ENCODE measurements at regions not wholly inside any gene's neighbourhood (a gene's known extent, or its start where the extent isn't known, plus 50 kb on each side); places are given as distances from the start of the nearest gene placed in this dataset.

DNA sequence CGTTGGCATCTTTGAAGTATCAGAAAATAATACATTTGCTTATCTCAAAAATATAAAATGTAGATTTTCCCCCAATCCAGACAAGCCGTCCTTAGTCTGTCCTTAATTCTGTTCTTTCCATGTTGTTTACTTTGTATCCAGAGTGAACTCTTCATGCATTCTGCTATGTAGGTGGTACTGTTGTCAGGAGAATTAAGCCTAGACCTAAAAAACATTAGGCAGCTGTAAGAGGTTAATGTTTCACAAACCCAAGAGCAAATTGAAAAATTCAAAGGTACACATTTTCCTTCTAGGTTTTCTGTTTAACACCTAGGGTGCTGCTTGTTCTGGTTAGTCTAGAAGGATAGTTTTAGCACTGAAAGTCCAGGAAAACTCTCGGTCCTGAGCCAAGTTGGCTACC lies 426.4 kb downstream of the QKI start (continued):
- TF ChIP-seq, protein P1, sequence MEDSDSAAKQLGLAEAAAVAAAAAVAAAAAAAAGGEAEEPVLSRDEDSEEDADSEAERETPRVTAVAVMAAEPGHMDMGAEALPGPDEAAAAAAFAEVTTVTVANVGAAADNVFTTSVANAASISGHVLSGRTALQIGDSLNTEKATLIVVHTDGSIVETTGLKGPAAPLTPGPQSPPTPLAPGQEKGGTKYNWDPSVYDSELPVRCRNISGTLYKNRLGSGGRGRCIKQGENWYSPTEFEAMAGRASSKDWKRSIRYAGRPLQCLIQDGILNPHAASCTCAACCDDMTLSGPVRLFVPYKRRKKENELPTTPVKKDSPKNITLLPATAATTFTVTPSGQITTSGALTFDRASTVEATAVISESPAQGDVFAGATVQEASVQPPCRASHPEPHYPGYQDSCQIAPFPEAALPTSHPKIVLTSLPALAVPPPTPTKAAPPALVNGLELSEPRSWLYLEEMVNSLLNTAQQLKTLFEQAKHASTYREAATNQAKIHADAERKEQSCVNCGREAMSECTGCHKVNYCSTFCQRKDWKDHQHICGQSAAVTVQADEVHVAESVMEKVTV (CRISPR knock-in tag; IDR thresholded peaks at IDR 0.05) = no peak
- no peak for TF ChIP-seq ZNF408 (CRISPR knock-in tag; IDR thresholded peaks at IDR 0.05; ENCODE audit: low read depth)
- TF ChIP-seq ZNF695 (CRISPR knock-in tag; IDR thresholded peaks at IDR 0.05) = no peak

DNA sequence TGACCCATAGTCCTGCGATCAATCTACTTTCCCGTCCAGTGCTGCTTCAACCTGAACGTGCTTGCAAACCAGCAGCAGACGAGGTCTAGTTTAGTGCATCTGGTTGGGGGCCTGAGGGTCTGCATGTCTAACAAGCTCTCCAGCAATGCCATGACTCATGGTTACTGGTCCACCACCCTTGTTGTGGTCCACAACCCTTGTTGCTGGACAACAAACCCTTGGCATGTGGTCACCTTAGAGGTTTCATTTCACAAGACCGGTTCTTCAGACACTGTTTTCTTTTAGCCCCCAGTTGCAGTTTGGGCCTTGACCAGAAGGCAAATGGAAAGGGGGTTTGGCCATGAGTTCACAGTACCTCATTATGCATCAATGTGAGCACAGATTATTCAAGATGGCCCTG lies 424.8 kb downstream of the QKI start:
- TF ChIP-seq ZBTB7A (IDR thresholded peaks at IDR 0.05; ENCODE audit: borderline replicate concordance, control insufficient read depth, low read depth, low read length) (peak; percentile 43; the same call in 1 of the 2 replicates), ZNF232 (CRISPR knock-in tag; IDR thresholded peaks at IDR 0.05) (no peak)
- H3K27ac ChIP-seq (ENCODE audit: extremely low read depth, low read depth, low read length) = no peak overlapping the region
- no peaks in the 10 kb centered on the region for H3K36me3 ChIP-seq (ENCODE audit: control insufficient read depth, insufficient read depth, low read length)
- intact Hi-C loops (cut with micrococcal nuclease) = no loop called here
- no peaks in the 10 kb centered on the region for H3K9me1 ChIP-seq (ENCODE audit: control insufficient read depth, insufficient read depth, low read length)
- H2AFZ ChIP-seq (ENCODE audit: low read depth, low read length) = no peak overlapping the region
- no peak overlapping the region for H3K9ac ChIP-seq (ENCODE audit: insufficient read depth in 1 of 2, low read depth in 2 of 2, low read length in 2 of 2)
- H3K4me3 ChIP-seq = no peak overlapping the region
- ChIA-PET POLR2A (no interaction called here), CTCF (ENCODE audit: low intra/inter-chr PET ratio) (no interaction called here)
- peaks cover 24 to 27% of the 10 kb centered on the region in 2 experiments for H3K27me3 ChIP-seq (ENCODE audit: control insufficient read depth in 2 of 2, insufficient read depth in 2 of 2, low read length in 2 of 2)
- peaks cover 4 to 6% of the 10 kb centered on the region in 2 experiments; a peak in 2 of 5 replicates for H3K4me1 ChIP-seq (replicated peaks in 1 of 2; ENCODE audit: control insufficient read depth in 2 of 2, insufficient read depth in 2 of 2, low read length in 2 of 2)
- in situ Hi-C loops (cut with MboI) = no loop called here
- H3K4me2 ChIP-seq (ENCODE audit: insufficient read depth, low read length) = no peak overlapping the region; the same call in 1 of the 2 replicates
- no peak for DNase-seq (ENCODE audit: extremely low read depth in 1 of 4, low spot score in 3 of 4)
- 10% methylated on average over 5 of the region's 5 CpGs for WGBS (ENCODE audit: insufficient coverage, low coverage, missing lambda C conversion rate)
- FAIRE-seq = no peak
- peaks cover 4% of the 10 kb centered on the region; the same call in 1 of the 2 replicates for H3K9me3 ChIP-seq (replicated peaks; ENCODE audit: control insufficient read depth, insufficient read depth, low read depth, low read length)
- no TSS peak for BruUV-seq (replicated peaks)
- no peaks in the 10 kb centered on the region for H4K20me1 ChIP-seq (replicated peaks; ENCODE audit: control insufficient read depth, insufficient read depth, low read length)
- H3K79me2 ChIP-seq (ENCODE audit: control insufficient read depth, insufficient read depth, low read length) = no peaks in the 10 kb centered on the region
- no peak for ATAC-seq

All from K562 (cell line).